ENCODE measurements at regions not wholly inside any gene's neighbourhood (a gene's known extent, or its start where the extent isn't known, plus 50 kb on each side); places are given as distances from the start of the nearest gene placed in this dataset.

DNA sequence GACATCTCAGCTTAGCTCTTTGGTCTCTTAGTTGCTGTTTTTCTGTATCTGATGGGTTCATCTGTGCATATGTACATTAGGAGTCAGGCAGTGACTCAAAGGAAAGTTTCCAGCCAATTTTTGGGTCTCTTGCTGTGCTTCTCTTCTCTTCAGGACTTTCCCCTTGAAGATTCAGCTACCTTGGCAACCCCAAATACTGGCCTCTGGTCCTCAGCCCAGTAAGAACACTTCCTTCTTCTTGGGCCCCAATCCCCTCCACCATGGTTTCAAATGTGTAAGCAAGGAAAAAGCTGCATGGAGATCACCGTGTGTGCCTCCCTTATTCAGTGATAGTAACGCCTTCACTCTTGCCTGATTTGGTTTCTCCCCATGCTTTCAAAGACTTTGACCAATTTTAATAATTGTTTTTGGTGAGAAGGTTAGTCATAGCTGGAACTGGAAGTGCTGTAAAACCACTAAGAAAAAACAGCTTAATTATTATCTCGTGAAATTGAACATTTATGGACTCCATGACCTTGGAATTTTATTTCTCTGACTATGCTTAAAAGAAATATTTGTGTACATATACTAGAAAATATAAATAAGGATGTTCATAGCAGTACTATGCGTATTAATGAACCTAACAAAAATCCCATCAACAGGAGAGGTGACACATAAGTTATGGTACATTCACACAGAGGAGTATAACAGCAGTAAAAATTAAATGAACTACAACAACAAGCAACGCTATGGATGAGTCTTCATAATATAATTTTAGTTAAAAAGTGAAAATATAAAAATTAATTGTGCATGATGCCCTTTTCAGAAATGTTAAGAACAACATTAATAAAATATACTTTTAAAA lies 125.3 kb upstream of the BCL6 start:
- Mint-ChIP-seq H3K9me3 (peaks cover 2 to 7% of the 10 kb centered on the region in 2 experiments; a peak in 4 of 5 replicates), H3K27ac (no peak overlapping the region), H3K4me3 (no peak overlapping the region), H3K4me1 (no peaks in the 10 kb centered on the region), H3K27me3 (ENCODE audit: low read depth) (no peaks in the 10 kb centered on the region), H3K36me3 (ENCODE audit: insufficient read depth in 1 of 3, low read depth in 3 of 3) (peaks cover 2 to 8% (median 7%) of the 10 kb centered on the region in 3 experiments; a peak in 4 of 7 replicates)
- Histone ChIP-seq H3K9me3 (ENCODE audit: control insufficient read depth, low read depth, low read length) (no peaks in the 10 kb centered on the region), H3T11ph (ENCODE audit: low read length) (no peak overlapping the region), H2AFZ (ENCODE audit: low read length) (no peak overlapping the region), H2AK5ac (ENCODE audit: insufficient read length, low read length) (no peak overlapping the region), H4K8ac (replicated peaks; ENCODE audit: insufficient read length, low read depth, low read length) (no peak overlapping the region), H3K23ac (ENCODE audit: insufficient read length, low read depth, low read length) (no peak overlapping the region), H2BK5ac (ENCODE audit: insufficient read length, low read length) (no peak overlapping the region), H2BK20ac (ENCODE audit: low read depth, low read length, poor library complexity, severe bottlenecking) (no peak overlapping the region), H3K79me1 (ENCODE audit: insufficient read depth, low read depth, low read length, poor library complexity, severe bottlenecking) (no peaks in the 10 kb centered on the region), H3K4me2 (ENCODE audit: insufficient read depth, insufficient read length, low read length) (no peak overlapping the region), H3K9ac (ENCODE audit: extremely low read depth, insufficient read length, low read length) (no peak overlapping the region), H4K91ac (ENCODE audit: insufficient read length, low read depth, low read length) (no peak overlapping the region), H4K5ac (ENCODE audit: insufficient read length, low read depth, low read length) (no peak overlapping the region), H3K27ac (ENCODE audit: insufficient read length, low read depth, low read length) (no peak overlapping the region), H3K4ac (ENCODE audit: low read depth, low read length) (no peak overlapping the region), H3K23me2 (ENCODE audit: insufficient read length, low read depth, low read length, poor library complexity, severe bottlenecking) (no peaks in the 10 kb centered on the region), H4K20me1 (ENCODE audit: control insufficient read depth, insufficient read depth, insufficient read length) (no peaks in the 10 kb centered on the region), H2BK120ac (ENCODE audit: low read depth, low read length, poor library complexity, severe bottlenecking) (no peak overlapping the region), H3K79me2 (ENCODE audit: insufficient read depth, low read length) (no peaks in the 10 kb centered on the region; the same call in 1 of the 2 replicates), H2BK15ac (ENCODE audit: low read depth, low read length) (no peak overlapping the region), H3K56ac (ENCODE audit: insufficient read length, low read depth, low read length) (no peak overlapping the region), H3K4me1 (ENCODE audit: insufficient read depth, low read length) (no peaks in the 10 kb centered on the region), H3K18ac (ENCODE audit: insufficient read length, low read depth, low read length) (no peak overlapping the region), H2BK12ac (ENCODE audit: insufficient read length, low read depth, low read length) (no peak overlapping the region), H3K27me3 (ENCODE audit: insufficient read depth, low read length) (no peaks in the 10 kb centered on the region), H3K14ac (ENCODE audit: insufficient read depth, low read length) (no peak overlapping the region)
- TF ChIP-seq, protein P1, sequence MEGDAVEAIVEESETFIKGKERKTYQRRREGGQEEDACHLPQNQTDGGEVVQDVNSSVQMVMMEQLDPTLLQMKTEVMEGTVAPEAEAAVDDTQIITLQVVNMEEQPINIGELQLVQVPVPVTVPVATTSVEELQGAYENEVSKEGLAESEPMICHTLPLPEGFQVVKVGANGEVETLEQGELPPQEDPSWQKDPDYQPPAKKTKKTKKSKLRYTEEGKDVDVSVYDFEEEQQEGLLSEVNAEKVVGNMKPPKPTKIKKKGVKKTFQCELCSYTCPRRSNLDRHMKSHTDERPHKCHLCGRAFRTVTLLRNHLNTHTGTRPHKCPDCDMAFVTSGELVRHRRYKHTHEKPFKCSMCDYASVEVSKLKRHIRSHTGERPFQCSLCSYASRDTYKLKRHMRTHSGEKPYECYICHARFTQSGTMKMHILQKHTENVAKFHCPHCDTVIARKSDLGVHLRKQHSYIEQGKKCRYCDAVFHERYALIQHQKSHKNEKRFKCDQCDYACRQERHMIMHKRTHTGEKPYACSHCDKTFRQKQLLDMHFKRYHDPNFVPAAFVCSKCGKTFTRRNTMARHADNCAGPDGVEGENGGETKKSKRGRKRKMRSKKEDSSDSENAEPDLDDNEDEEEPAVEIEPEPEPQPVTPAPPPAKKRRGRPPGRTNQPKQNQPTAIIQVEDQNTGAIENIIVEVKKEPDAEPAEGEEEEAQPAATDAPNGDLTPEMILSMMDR (conservative IDR thresholded peaks at IDR 0.05), result no peak
- WGBS (ENCODE audit: extremely low coverage, insufficient read length, low lambda C conversion rate), result no CpG with 5 or more reads among the region's 5 CpGs
- DNase-seq, result no peak

All from H9 (cell line).